Cerebellar nuclear complex (tissue), 1 donor: ENCODE measurements at regions not wholly inside any gene's neighbourhood (a gene's known extent, or its start where the extent isn't known, plus 50 kb on each side); places are given as distances from the start of the nearest gene placed in this dataset.
"Not testable (repeated sequence)": the region's sequence is repeated elsewhere in the genome, so short reads cannot be mapped to it uniquely, and the experiment has no call there.

Source experiments
- DNase-seq, 2 experiments: peaks; one replicate each; lab custom pipeline; 2025; lab: John Stamatoyannopoulos, UW

GRCh38 chr9:86614871-86615849 is 260.9 kb upstream of the TUT7 start:
- no peak for DNase-seq

- no peak for DNase-seq
Observed at GRCh38 chr9:86613943-86614342, 259.7 kb upstream of the TUT7 start.

- not testable (repeated sequence) for DNase-seq
Observed at GRCh38 chr9:86611534-86611933, 257.3 kb upstream of the TUT7 start.

DNA sequence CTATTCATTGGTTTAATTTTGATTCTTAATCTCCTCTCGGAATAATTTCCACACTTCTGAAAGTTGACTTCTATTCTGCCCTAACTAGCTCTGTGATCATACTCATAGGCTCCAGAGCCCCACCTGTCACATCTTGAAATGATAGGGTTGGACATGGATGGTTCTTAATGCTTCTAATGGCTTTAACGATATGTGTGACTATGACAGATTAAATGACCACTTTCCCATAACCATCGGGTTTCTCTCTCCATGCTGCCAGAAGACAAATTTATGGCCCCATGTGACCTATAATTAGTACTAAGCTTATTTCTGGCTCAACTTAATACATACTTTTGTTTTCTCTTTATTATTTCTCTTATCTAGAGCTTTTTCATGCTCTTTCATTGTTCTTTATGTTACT is 251.1 kb upstream of the TUT7 start:
- no peak for DNase-seq

DNA sequence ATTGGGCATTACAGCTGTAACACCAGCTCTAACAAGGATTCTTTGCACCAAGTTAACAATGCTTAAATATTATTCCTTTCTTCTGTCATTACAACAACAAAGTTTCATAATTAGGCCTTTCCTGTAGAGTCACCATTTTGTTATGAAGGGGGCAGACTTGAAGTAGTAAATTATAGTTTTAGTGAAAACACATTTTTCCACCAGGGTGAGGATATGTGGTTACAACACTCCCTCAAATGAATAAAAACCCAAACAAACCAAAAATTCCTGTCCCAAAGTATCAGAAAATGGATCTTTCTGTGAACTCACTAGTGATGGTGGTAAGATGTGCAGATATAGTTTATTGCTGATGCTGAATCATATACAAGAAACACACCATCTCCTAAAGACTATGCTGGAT is 250.5 kb upstream of the TUT7 start:
- no peak for DNase-seq

GRCh38 chr9:86602715-86603114 is 248.5 kb upstream of the TUT7 start:
- DNase-seq: no peak

DNA sequence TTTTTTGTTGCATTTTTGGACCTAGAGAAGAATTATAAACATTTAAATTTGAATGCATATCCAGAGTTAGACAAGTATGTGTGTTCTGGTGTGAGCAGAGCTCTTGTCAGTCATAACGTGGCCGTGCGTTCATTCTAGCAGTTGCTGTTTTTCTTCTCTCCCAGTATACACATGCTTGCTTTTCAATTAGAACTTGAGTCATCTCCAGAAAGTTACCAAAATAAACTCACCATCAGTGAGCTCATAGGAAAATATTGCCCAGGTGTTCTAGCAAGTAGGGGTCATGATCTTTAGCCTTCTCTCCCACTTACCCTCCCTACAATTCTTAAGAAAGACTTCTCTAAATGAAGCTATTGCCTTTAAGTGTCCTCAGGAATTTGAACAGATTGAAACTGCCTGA is 247.5 kb upstream of the TUT7 start:
- DNase-seq: no peak

GRCh38 chr9:86600977-86601376 is 246.8 kb upstream of the TUT7 start:
- no peak for DNase-seq

GRCh38 chr9:86600291-86600690 is 246.1 kb upstream of the TUT7 start:
- DNase-seq: no peak

GRCh38 chr9:86599561-86599960 is 245.4 kb upstream of the TUT7 start:
- no peak for DNase-seq

- DNase-seq: no peak
Observed at GRCh38 chr9:86598411-86599239, 244.4 kb upstream of the TUT7 start.

GRCh38 chr9:86594724-86595123 is 240.5 kb upstream of the TUT7 start:
- no peak for DNase-seq

DNA sequence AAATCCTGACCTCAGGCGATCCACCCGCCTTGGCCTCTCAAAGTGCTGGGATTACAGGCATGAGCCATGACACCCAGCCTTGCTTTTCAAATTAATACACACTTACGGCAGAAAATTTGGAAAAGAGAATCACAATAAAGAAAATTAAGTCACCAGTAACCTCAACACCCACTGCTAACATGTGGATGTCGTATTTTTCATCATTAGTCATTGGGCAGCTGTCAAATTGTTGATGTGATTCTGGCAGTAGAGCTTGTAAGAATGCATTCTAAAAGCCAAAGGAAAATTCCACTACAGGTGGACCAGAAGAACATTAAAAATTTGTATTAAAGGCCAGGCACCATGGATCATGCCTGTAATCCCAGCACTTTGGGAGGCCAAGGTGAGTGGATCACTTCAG is 237.3 kb upstream of the TUT7 start:
- no peak for DNase-seq

DNA sequence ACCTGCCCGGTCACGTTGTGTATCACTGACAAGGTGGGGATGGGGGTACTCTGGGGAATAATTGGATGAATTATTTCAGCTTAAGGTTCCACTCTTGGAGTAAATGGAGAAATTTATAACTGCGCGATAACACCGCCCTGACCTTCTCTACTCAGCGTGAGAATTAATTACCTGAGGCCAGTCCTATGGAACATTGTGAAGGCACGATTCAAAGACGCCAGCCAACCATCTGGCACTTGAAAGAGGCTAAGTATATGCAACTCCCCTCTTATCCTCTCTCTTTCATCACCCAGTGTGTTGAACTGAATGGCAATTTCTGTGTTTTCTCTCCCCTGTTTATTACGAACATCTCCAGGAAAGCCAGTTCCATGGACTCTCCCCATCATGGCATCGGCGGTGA is 235.5 kb upstream of the TUT7 start:
- no peak for DNase-seq

DNA sequence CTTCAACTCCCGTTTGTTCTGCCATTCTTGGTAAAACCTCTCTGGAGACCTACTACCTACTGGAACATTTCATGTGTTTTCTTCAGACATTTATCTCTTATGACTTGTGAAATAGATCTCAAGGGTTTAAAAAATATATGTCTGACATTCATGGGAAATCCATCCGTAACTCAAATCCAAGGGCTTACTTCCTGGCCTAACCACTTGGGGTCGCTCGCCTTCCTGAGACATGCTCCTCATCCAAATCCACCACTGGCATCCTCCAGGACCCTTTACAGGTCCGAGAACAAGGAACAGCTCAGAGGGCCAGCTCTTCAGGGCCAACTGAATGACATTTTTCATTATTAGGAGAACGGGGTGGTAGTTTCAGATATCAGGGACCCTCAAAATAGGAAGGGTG is 235.1 kb upstream of the TUT7 start:
- no peak for DNase-seq

DNA sequence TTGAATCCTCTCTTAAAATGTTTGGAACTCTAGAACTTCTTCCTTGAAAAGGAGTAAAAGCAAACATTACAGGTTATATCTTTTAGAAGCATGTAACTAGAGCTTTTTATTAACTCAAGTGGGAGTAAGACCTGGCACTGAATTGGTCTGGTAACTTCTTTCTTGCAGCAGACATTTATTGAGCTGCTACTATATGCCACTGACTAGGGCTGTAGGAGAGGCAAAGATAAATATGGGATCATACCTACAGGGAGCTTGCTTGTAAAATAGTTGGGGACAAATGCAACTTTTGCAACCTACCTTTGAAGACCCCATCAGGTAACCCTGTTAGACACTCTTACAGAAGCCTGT is 231.9 kb upstream of the TUT7 start:
- DNase-seq: no peak

DNA sequence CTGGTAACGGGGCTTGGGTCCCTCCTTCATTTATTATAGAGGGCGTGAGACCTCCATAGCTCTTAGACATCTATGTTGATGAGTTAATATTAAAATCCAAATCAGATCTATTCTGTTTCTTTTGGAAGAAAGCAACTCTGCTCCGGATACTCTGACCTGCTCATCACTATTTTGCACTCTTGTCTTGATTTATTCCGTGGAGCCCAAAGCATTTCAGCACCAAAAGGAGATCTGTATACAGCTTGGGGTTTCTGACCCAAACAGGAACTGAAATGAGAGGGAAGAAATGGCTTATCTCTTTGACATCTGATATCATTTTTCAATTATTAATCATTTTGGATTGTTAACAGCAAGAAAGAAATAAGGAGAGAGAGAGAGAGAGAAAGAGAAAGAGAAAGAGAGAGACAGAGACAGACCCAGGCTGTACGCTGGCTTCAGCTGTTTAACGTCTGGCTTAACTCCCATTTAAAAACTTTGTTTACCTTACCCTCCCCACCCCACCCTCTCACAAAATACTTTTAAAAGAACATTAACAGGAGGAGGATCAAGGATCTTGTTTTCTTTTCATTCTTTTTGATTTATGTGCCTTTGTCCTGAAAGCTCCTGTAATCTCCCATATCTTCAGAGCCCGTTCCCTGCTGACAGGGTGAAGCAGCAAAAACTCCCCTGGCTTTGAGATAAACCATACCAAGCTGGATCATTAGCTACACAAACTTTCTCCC is 231.4 kb upstream of the TUT7 start:
- DNase-seq: no peak

DNA sequence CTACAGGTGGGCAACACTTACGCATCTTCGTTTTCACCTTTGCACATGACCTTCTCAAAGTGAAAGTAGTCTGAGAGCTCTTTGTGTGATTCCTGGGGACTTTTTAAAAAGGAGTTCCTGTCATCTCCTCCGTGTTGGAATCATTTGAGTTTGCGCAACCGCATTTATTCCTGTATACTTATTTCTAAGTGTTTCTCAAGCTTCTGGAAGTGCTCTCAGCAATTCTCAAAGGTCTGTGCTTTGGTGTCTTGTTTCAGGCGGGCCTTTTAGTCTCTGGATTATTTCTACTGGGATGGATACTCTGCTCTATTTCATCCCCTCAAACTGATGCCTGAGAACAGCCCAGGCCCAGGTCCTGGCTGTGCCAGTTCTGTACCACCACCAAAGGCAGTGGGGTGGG is 226.5 kb upstream of the TUT7 start:
- no peak for DNase-seq

- DNase-seq: no peak
Observed at GRCh38 chr9:86578722-86579121, 224.5 kb upstream of the TUT7 start.

- DNase-seq: no peak
Observed at GRCh38 chr9:86577420-86578333, 223.5 kb upstream of the TUT7 start.

DNA sequence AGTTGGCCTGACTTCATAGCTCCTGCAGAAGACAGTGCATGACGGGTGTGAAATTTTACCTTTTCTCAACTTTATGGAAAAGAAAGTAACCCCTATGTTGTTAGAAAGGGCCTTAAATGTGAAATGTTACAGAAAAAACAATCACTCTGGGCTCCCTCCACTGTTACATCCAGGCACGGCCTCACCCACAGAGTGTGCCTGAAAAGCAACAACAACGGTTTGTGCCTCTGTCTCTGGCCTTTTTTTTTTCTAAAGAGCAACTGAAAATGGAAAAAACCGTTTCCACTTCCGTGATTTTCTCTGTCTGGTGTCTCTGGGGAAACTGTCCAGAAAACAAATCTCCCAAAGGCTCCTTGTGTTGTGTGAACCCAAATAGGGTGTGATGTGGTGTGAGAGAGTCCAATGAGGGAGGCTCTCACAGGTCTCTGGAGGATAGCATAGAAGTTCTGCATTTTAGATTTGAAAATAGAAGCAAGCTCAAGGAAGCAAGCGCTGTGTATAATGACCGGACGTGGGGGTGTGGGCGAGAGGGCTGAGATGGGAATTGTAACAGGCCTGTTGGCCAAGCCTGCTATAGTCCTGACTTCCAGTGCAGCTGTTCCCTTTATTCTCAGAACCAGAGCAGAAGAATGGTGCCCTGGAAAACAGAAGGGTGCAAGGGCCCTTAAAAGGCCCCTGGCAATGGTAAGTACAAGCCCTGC is 221.8 kb upstream of the TUT7 start:
- no peak for DNase-seq
